PC-3 (cell line): ENCODE measurements at regions not wholly inside any gene's neighbourhood (a gene's known extent, or its start where the extent isn't known, plus 50 kb on each side); places are given as distances from the start of the nearest gene placed in this dataset.

Experiments
- ATAC-seq: fragments of 200-7000 bp; cut with Tn5 transposase; 2 replicates; pipeline ENCODE4 v1.9.1; 2020; ENCODE audit warnings: mild to moderate bottlenecking, moderate library complexity
- BruUV-seq: library from RNA; stranded (reverse); fragments of 400-500 nt; replicated peaks from 2 replicates; lab custom pipeline; 2021; lab: Mats Ljungman, UMichigan
- CTCF ChIA-PET: fragments of 300-600 bp; sonication (Branson Sonifier 250); formaldehyde crosslinking; loops from one replicate; lab custom pipeline; 2022; ENCODE audit warnings: antibody characterized with exemption; lab: Charles Lee
- POLR2A ChIA-PET: fragments of 300-600 bp; sonication (Branson Sonifier 250); formaldehyde crosslinking; loops from one replicate; lab custom pipeline; 2022; ENCODE audit warnings: antibody characterized with exemption; ENCODE audit not compliant: unreplicated experiment; lab: Charles Lee
- DNase-seq: peaks from one replicate; pipeline ENCODE4 v3.0.0-alpha.2; 2015
- H2AFZ ChIP-seq: fragments of 300-600 bp; sonication (generic); 2 replicates; pipeline ENCODE4 v1.6.0; 2016; ENCODE audit warnings: antibody characterized with exemption, low read length
- H3F3A ChIP-seq: fragments of 300-600 bp; sonication (generic); one replicate; pipeline ENCODE4 v1.6.0; 2017; ENCODE audit warnings: antibody characterized with exemption, low read length, control low read depth, mild to moderate bottlenecking; ENCODE audit not compliant: unreplicated experiment
- H3K27ac ChIP-seq: fragments of 300-600 bp; sonication (generic); 2 replicates; pipeline ENCODE4 v1.5.1; 2016; ENCODE audit warnings: mild to moderate bottlenecking, low read length
- H3K27me3 ChIP-seq: fragments of 300-600 bp; sonication (generic); 2 replicates; pipeline ENCODE4 v1.6.1; 2016; ENCODE audit warnings: low read length, mixed read lengths
- H3K36me3 ChIP-seq: fragments of 300-600 bp; sonication (generic); 2 replicates; pipeline ENCODE4 v1.6.1; 2016; ENCODE audit warnings: low read depth, mixed run types, low read length, mixed read lengths
- H3K4me1 ChIP-seq: fragments of 300-600 bp; sonication (generic); 2 replicates; pipeline ENCODE4 v1.5.1; 2016; ENCODE audit warnings: low read length; ENCODE audit not compliant: insufficient read depth
- H3K4me2 ChIP-seq: fragments of 300-600 bp; sonication (generic); 2 replicates; pipeline ENCODE4 v1.6.0; 2016; ENCODE audit warnings: low read length
- H3K4me3 ChIP-seq: fragments of 300-600 bp; sonication (generic); 2 replicates; pipeline ENCODE4 v1.5.1; 2016; ENCODE audit warnings: mild to moderate bottlenecking, low read length, mixed read lengths
- H3K79me2 ChIP-seq: fragments of 300-600 bp; sonication (generic); 2 replicates; pipeline ENCODE4 v1.6.1; 2017; ENCODE audit warnings: low read length, mixed read lengths
- H3K9ac ChIP-seq: fragments of 300-600 bp; sonication (generic); 2 replicates; pipeline ENCODE4 v1.6.0; 2016; ENCODE audit warnings: mild to moderate bottlenecking, low read length
- H3K9me2 ChIP-seq: fragments of 300-600 bp; sonication (generic); replicated peaks from 2 replicates; pipeline ENCODE4 v1.6.1; 2016; ENCODE audit warnings: mixed run types, low read length, mixed read lengths
- H3K9me3 ChIP-seq: fragments of 300-600 bp; sonication (generic); 2 replicates; pipeline ENCODE4 v1.6.1; 2016; ENCODE audit warnings: low read length, mixed read lengths
- H4K20me1 ChIP-seq: fragments of 300-600 bp; sonication (generic); 2 replicates; pipeline ENCODE4 v1.6.1; 2016; ENCODE audit warnings: low read length, mixed read lengths
- CTCF ChIP-seq: fragments of 300-600 bp; sonication (generic); conservative IDR thresholded peaks from 2 replicates; pipeline ENCODE4 v1.5.1; 2017; ENCODE audit warnings: antibody characterized with exemption, low read depth, mild to moderate bottlenecking, low read length
- EZH2 ChIP-seq: fragments of 300-600 bp; sonication (generic); IDR thresholded peaks from one replicate; pipeline ENCODE4 v1.6.1; 2017; ENCODE audit warnings: antibody characterized with exemption, mild to moderate bottlenecking, low read length; ENCODE audit not compliant: unreplicated experiment
- EZH2phosphoT487 ChIP-seq: fragments of 300-600 bp; sonication (generic); IDR thresholded peaks from 2 replicates; pipeline ENCODE4 v1.6.1; 2018; ENCODE audit warnings: mild to moderate bottlenecking, antibody characterized with exemption, low read length, borderline replicate concordance
- intact Hi-C: fragments of 100-400 bp; cut with micrococcal nuclease; formaldehyde crosslinking; loops from 2 replicates; pipeline ENCODE4 v1.9.0; 2023

DNA sequence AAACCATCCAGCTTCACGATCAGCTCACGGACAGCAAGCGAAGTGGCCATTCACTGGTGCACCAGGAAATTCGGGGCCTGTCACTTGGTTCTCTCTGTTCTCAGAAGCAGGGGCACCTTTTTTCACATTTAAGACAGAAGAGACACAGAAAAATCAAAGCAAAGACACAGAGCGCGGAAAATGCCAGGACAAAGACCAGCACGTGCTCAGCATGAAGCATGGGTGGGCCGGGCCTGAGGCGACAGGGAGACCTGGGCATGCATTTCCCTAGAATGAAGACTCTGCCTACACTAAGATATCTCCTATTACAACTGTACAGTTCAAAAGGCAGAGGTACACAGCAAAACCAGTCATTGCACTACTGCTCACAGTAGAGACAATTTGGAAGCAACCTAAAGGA lies 117.4 kb upstream of the ID2 start:
- Histone ChIP-seq H4K20me1 (no peaks in the 10 kb centered on the region), H3F3A (no peaks in the 10 kb centered on the region), H3K4me1 (no peaks in the 10 kb centered on the region), H3K79me2 (no peaks in the 10 kb centered on the region), H2AFZ (no peak overlapping the region), H3K4me2 (no peak overlapping the region), H3K9me2 (no peaks in the 10 kb centered on the region), H3K9ac (no peak overlapping the region), H3K27ac (no peak overlapping the region), H3K27me3 (no peaks in the 10 kb centered on the region), H3K36me3 (no peaks in the 10 kb centered on the region), H3K9me3 (no peaks in the 10 kb centered on the region), H3K4me3 (no peak overlapping the region)
- CTCF ChIA-PET: no interaction called here
- intact Hi-C loops: no loop called here
- POLR2A ChIA-PET: no interaction called here
- no peak for DNase-seq
- TF ChIP-seq EZH2: no peak
- TF ChIP-seq CTCF: no peak
- no peak for TF ChIP-seq EZH2phosphoT487
- no TSS peak for BruUV-seq
- no peak for ATAC-seq

- Histone ChIP-seq H3K4me3 (no peak overlapping the region), H3K36me3 (no peaks in the 10 kb centered on the region), H3K9me2 (no peaks in the 10 kb centered on the region), H3K9me3 (no peaks in the 10 kb centered on the region), H3F3A (no peaks in the 10 kb centered on the region), H3K27me3 (no peaks in the 10 kb centered on the region), H3K4me2 (no peak overlapping the region), H3K27ac (no peak overlapping the region), H4K20me1 (no peaks in the 10 kb centered on the region), H3K79me2 (no peaks in the 10 kb centered on the region), H3K9ac (no peak overlapping the region), H2AFZ (no peak overlapping the region), H3K4me1 (no peaks in the 10 kb centered on the region)
- intact Hi-C loops: no loop called here
- TF ChIP-seq CTCF (no peak), EZH2phosphoT487 (no peak), EZH2 (no peak)
- BruUV-seq: no TSS peak
- DNase-seq (no peak), ATAC-seq (no peak)
- CTCF ChIA-PET: no interaction called here
- POLR2A ChIA-PET: no interaction called here
Observed at GRCh38 chr2:8565399-8566154, 116.3 kb upstream of the ID2 start.

GRCh38 chr2:8566155-8566670 lies 115.6 kb upstream of the ID2 start:
- Histone ChIP-seq H3K9ac (no peak overlapping the region), H3K9me2 (no peaks in the 10 kb centered on the region), H3K4me1 (no peaks in the 10 kb centered on the region), H3K79me2 (no peaks in the 10 kb centered on the region), H2AFZ (no peak overlapping the region), H4K20me1 (no peaks in the 10 kb centered on the region), H3F3A (no peaks in the 10 kb centered on the region), H3K4me2 (no peak overlapping the region), H3K36me3 (no peaks in the 10 kb centered on the region), H3K9me3 (no peaks in the 10 kb centered on the region), H3K27me3 (no peaks in the 10 kb centered on the region), H3K27ac (no peak overlapping the region), H3K4me3 (no peak overlapping the region)
- TF ChIP-seq EZH2phosphoT487: no peak
- no peak for TF ChIP-seq EZH2
- no peak for TF ChIP-seq CTCF
- no TSS peak for BruUV-seq
- intact Hi-C loops: no loop called here
- POLR2A ChIA-PET: no interaction called here
- CTCF ChIA-PET: no interaction called here
- DNase-seq: no peak
- no peak for ATAC-seq
